ENCODE measurements at regions not wholly inside any gene's neighbourhood (a gene's known extent, or its start where the extent isn't known, plus 50 kb on each side); places are given as distances from the start of the nearest gene placed in this dataset.
"Not testable (repeated sequence)": the region's sequence is repeated elsewhere in the genome, so short reads cannot be mapped to it uniquely, and the experiment has no call there.

GRCh38 chr18:5015213-5015612 is 181.8 kb downstream of the AKAIN1 start:
- no peak for DNase-seq

DNA sequence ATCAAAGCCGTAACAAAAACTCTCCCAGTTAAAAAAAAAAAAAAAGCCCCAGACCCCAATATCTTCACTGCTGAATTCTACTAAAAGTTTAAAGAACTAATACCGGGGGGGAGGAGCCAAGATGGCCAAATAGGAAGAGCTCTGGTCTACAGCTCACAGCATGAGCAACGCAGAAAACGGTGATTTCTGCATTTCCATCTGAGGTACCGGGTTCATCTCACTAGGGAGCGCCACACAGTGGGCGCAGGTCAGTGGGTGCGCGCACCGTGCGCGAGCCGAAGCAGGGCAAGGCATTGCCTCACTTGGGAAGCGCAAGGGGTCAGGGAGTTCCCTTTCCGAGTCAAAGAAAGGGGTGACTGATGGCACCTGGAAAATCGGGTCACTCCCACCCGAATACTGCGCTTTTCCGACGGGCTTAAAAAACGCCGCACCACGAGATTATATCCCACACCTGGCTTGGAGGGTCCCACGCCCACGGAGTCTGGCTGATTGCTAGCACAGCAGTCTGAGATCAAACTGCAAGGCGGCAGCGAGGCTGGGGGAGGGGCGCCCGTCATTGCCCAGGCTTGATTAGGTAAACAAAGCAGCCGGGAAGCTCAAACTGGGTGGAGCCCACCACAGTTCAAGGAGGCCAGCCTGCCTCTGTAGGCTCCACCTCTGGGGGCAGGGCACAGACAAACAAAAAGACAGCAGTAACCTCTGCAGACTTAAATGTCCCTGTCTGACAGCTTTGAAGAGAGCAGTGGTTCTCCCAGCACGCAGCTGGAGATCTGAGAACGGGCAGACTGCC is 192.8 kb downstream of the AKAIN1 start:
- not testable (repeated sequence) for DNase-seq

DNA sequence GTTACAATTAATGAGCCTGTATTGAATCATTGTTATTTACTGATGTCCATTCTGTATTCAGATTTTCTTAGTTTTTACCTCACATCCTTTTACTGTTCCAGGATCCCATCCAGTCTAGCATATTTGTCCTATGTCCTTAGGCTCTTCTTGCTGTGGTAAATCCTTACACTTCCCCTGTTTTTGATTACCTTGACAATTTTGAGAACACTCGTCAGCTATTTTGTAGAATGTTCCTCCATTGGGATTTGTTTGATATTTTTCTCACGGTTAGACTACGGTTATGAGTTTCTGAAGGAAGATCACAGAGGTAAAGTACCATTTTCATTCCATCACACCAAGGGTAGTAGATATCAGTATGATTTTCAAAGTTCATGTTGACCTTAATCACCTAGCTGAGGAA is 202.3 kb downstream of the AKAIN1 start:
- no peak for DNase-seq

GRCh38 chr18:4987452-4988405 is 209.3 kb downstream of the AKAIN1 start:
- no peak for DNase-seq

DNA sequence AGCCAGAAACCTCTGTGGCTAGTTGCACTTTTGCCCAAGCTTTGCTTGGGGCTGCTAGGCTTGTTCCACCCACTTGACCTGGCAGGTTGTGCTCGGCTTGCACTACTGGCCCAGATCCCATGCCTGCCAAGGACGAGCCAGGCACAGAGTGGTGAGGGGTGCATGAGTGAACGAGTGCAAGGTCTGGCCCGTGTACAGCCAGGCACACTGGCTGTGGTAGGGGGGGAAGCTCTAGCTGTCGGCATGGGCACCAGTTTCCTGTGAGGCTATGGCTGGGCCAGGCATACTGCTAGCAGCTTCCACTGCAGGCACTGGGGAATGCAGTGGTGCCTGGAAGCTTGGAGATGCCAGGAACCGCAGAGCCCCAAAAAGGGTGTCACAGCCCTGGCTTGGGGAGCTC is 210.4 kb downstream of the AKAIN1 start:
- no peak for DNase-seq

DNA sequence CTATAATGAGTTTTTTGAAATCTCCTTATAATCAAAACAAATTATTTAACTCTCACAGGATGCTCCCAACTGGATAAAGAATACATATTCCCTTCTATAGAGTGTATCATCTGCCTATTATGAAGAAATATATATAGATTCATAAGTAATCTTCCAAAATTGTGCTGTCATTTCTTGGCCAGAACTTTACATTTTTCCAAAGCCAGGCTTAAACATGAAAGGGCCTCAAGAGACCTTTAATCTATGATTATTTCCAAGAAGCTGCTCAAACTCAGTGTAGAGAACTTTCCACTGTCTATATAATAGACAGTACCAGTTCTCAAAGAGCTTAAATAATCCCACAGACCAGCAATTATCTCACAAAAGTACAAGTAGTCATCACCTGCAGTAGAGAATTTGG is 211.0 kb downstream of the AKAIN1 start:
- DNase-seq = no peak

DNA sequence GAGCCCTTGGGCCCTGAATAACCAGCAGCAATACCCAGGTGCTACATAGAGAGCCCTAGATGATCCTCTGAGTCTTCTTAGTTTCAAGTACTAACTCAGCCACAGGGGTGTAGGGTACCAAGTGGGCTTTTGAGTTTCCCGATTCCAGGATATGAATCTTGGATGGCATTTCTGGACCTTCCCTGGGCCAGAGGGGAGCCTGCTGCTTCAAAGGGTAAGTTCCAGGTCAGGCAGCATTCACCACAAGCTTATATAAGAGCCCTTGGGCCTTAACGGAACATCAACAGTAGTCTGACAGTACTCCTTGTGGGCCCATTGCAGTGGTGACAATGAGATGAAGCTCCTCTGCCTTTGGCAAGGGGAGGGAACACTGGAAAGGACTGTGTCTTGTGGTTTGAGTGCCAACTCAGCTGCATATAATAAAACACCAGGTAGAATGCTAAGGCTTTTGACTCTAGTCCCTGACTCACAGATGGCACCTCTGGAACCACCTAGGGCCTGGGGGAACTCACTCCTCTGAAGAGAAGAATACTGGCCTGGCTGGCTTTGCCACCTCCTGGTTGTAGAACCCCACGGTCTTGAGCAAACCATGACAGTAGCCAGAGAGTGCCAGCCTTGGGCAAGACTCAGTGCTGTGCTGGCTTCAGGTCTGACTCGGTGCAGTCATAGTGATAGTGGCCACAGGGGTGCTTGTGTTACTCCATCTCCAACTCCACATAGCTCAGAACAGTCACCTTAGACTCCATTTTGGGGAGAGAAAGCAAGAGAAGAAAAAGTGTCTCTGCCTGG is 235.7 kb downstream of the AKAIN1 start:
- DNase-seq = no peak

DNA sequence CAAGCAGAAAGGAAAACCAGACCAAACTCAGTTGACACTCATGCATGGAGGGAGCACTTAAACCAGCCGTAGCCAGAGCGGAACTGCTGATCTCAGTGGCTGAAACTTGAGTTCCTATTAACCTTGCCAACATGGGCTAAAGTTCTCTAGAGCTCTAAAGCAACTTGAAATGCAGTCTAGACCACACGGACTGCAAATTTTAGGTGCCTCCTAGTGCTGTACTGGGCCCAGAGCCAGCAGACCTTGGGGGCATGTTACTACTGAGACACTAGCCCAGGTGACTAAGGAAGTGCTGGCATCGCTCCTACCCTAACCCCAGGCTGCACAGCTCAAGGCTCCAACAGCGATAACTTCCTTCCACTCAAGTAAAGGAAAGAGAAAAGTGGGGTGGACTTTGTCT is 236.5 kb downstream of the AKAIN1 start:
- DNase-seq = no peak

GRCh38 chr18:4931209-4931608 is 265.8 kb downstream of the AKAIN1 start:
- no peak for DNase-seq

DNA sequence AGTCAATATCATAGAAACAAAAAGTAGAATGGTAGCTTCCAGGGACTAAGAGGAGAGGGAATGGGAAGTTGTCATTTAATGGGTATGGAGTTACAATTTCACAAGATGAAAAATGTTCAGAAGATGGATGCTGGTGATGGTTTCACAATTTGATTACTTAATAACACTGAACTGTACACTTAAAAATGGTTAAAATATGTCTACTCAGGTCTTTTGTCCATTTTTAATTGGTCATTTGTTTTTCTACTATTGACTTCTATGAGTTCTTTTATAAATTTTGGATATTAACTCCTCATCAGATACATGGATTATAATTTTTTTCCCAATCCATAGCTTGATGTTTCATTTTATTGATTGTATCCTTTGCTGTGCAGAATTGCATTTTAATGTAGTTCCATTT is 275.5 kb downstream of the AKAIN1 start:
- no peak for DNase-seq

DNA sequence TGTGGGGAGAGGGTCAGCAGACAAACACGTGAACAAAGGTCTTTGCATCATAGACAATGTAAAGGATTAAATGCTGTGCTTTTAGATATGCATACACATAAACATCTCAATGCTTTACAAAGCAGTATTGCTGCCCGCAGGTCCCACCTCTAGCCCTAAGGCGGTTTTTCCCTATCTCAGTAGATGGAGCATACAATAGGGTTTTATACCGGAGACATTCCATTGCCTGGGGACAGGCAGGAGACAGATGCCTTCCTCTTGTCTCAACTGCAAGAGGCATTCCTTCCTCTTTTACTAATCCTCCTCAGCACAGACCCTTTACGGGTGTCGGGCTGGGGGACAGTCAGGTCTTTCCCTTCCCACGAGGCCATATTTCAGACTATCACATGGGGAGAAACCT is 279.5 kb downstream of the AKAIN1 start:
- DNase-seq = not testable (repeated sequence)

DNA sequence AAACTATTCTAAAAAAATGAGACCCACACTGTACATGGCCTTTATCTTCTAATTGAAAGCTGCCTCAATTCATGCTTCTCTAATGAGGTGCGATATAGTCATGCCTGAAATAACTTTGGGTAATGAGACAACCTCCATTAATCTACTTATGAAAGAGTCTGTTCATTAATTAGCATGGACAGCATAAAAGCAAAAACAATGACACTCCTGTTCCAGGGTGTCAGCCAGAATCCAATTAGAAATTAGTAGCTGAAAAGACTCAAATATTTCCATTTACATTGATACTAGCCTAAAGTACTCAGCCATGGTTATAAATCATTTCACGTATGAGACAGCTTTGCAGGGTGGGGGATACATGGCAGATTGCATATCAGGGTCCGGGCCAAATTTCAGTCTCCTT is 288.7 kb downstream of the AKAIN1 start:
- DNase-seq = no peak

- DNase-seq = no peak
Observed at GRCh38 chr18:4906856-4907255, 290.2 kb downstream of the AKAIN1 start.

DNA sequence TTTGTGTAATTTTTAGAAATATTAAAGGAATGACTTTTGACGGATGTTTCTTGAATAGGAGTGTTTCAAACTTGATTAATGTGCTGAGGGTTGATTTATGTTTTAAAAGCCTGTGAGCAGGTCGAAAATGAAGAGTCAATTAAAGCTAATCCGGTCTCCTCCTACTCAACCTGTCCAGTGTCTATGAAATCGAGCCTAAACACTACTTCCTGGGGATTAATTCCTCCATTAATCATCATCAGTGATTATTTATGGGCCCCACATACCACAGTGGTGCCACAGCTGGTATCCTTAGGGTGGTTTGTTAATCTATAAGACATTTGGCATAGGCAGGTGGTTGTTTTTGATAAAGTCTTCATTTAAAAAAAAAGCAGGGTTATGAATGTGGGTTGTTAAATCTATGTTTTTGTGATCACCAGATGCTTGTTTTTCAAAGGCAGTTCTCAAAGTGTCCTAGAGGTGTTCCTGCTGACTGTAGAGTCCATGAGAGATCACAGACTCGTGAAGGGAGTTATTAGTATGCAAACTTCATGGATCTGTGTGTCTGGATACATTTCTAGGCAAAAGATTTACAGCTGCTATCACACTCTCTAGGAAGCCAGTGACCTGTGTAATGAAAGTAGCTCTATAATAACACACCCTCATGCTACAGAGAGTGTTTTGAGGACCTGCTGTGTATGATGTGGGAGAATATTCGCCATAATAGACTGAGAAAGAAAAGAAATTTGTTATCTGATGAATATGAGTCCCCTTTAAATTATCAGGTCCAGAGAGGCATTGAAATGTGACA is 308.6 kb downstream of the AKAIN1 start:
- no peak for DNase-seq

DNA sequence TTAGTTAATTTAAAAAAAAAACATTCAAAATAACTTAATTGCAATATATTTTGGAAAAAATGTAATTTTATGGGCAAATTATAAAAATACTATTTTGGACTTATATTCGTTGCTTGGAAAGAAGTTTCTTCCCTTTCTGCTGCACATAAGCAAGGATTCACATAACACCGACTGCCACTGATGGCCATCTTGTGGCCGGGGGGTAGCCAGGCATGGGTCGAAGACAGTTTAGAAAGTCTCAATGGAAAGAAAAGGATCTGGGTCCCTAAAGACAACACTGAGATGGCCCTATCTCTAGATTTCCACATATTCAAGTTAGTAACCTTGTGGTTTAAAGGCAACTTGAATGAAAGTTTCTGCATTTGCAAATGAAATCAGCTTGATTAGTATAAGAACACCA is 318.6 kb downstream of the AKAIN1 start:
- no peak for DNase-seq

DNA sequence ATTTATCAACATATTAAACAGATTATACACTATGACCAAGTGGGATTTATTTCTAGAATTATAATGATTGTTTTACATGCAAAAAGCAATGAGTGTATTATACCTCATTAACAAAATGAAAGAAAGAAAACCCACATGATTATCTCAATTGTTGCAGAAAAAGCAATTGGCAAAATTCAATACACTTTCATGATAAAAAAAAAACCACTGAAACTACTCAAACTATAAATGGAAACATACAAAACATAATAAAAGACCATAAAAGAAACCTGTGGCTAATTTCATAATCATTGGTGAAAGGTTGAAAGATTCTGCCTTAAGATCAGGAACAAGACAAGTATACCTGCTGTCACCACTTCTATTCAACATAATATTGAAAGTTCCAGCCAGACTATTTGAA is 325.9 kb downstream of the AKAIN1 start:
- no peak for DNase-seq

DNA sequence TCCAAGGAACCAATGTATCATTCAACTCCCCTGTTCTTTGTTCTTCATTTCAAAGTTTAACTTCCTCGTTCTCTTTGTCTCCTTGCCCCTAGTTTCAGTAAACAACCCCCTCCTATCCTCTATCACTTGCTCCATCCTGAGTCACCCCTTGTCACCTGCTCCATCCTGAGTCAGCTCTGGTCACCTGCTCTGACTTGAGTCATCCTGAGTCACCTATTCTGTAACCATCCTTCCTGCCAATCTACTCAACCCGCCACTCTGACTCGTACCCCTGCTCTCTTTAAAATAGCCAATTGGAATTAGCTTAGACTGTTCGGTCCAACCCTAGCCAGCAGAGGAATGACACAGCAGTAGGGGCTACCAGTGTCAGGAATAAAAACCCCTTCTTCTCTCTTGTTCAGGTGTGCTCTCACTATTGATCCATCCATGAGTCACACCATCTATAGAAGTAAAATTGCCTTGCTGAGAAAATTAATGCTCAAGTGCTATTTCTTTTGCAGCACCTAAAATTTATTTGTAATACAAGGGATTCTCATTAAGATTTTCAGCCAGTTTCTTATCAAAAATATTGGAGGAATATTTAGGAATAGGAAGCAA is 326.8 kb downstream of the AKAIN1 start:
- DNase-seq = no peak

- DNase-seq = no peak
Observed at GRCh38 chr18:4869155-4869554, 327.9 kb downstream of the AKAIN1 start.

- no peak for DNase-seq
Observed at GRCh38 chr18:4858379-4859127, 338.5 kb downstream of the AKAIN1 start.

- no peak for DNase-seq
Observed at GRCh38 chr18:4854671-4855070, 342.4 kb downstream of the AKAIN1 start.

- no peak for DNase-seq
Observed at GRCh38 chr18:4851301-4851976, 345.6 kb downstream of the AKAIN1 start.

All from CD4-positive, alpha-beta T cell treated with Interleukin-4 for 1 hour (primary cell).